Cerebellar cortex (tissue), 1 donor: ENCODE measurements at regions not wholly inside any gene's neighbourhood (a gene's known extent, or its start where the extent isn't known, plus 50 kb on each side); places are given as distances from the start of the nearest gene placed in this dataset.

Experiments used
- DNase-seq: peaks from one replicate; pipeline ENCODE4 v3.0.0-alpha.2; 2015; ENCODE audit warnings: low spot score

GRCh38 chr19:30666301-30666803 lies 294.2 kb downstream of the ZNF536 start:
- peak; percentile 66 for DNase-seq

- DNase-seq: peak; percentile 59
Observed at GRCh38 chr19:30665449-30665848, 293.3 kb downstream of the ZNF536 start.

GRCh38 chr19:30663611-30664174 lies 291.5 kb downstream of the ZNF536 start:
- DNase-seq: peak; percentile 56

GRCh38 chr19:30662211-30662861 lies 290.2 kb downstream of the ZNF536 start:
- DNase-seq: no peak

GRCh38 chr19:30659638-30660037 lies 287.5 kb downstream of the ZNF536 start:
- no peak for DNase-seq

GRCh38 chr19:30656520-30657100 lies 284.4 kb downstream of the ZNF536 start:
- no peak for DNase-seq

GRCh38 chr19:30653646-30654386 lies 281.6 kb downstream of the ZNF536 start:
- no peak for DNase-seq

GRCh38 chr19:30652751-30653150 lies 280.6 kb downstream of the ZNF536 start:
- DNase-seq: no peak

GRCh38 chr19:30651691-30652090 lies 279.5 kb downstream of the ZNF536 start:
- no peak for DNase-seq

GRCh38 chr19:30651066-30651465 lies 278.9 kb downstream of the ZNF536 start:
- DNase-seq: no peak

- peak; percentile 83 for DNase-seq
Observed at GRCh38 chr19:30649934-30650614, 277.9 kb downstream of the ZNF536 start.

- no peak for DNase-seq
Observed at GRCh38 chr19:30648866-30649862, 277.0 kb downstream of the ZNF536 start.

- no peak for DNase-seq
Observed at GRCh38 chr19:30647891-30648720, 275.9 kb downstream of the ZNF536 start.

GRCh38 chr19:30646806-30647205 lies 274.6 kb downstream of the ZNF536 start:
- no peak for DNase-seq

- no peak for DNase-seq
Observed at GRCh38 chr19:30645946-30646577, 273.9 kb downstream of the ZNF536 start.

GRCh38 chr19:30640252-30640965 lies 268.2 kb downstream of the ZNF536 start:
- DNase-seq: no peak

- no peak for DNase-seq
Observed at GRCh38 chr19:30638889-30639288, 266.7 kb downstream of the ZNF536 start.

- DNase-seq: no peak
Observed at GRCh38 chr19:30637926-30638325, 265.7 kb downstream of the ZNF536 start.
